Upper lobe of left lung (tissue), 4 donors: ENCODE measurements at regions not wholly inside any gene's neighbourhood (a gene's known extent, or its start where the extent isn't known, plus 50 kb on each side); places are given as distances from the start of the nearest gene placed in this dataset.

ENCODE experiments used
- POLR2A ChIP-seq, 4 donors: fragments of 450-650 bp; IDR thresholded peaks; one replicate each; pipeline ENCODE4 v1.5.1; 2016 to 2017; ENCODE audit warnings: antibody characterized with exemption in 4 of 4, mild to moderate bottlenecking in 2 of 4
- TF ChIP-seq, protein P1 (sequence below), 6 experiments: fragments of 450-650 bp in 4 of 6; fragments of 200-600 bp in 2 of 6; sonication (generic) in 2 of 6; IDR thresholded peaks; one replicate each; pipeline ENCODE4 v1.5.1; 2016 to 2019; ENCODE audit warnings: antibody characterized with exemption in 6 of 6

- TF ChIP-seq, protein P1, sequence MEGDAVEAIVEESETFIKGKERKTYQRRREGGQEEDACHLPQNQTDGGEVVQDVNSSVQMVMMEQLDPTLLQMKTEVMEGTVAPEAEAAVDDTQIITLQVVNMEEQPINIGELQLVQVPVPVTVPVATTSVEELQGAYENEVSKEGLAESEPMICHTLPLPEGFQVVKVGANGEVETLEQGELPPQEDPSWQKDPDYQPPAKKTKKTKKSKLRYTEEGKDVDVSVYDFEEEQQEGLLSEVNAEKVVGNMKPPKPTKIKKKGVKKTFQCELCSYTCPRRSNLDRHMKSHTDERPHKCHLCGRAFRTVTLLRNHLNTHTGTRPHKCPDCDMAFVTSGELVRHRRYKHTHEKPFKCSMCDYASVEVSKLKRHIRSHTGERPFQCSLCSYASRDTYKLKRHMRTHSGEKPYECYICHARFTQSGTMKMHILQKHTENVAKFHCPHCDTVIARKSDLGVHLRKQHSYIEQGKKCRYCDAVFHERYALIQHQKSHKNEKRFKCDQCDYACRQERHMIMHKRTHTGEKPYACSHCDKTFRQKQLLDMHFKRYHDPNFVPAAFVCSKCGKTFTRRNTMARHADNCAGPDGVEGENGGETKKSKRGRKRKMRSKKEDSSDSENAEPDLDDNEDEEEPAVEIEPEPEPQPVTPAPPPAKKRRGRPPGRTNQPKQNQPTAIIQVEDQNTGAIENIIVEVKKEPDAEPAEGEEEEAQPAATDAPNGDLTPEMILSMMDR (IDR thresholded peaks at IDR 0.05): no peak
- no peak for TF ChIP-seq POLR2A (IDR thresholded peaks at IDR 0.05)
Observed at GRCh38 chr9:32172256-32172655, 212.2 kb upstream of the ACO1 start.
